ENCODE measurements at regions not wholly inside any gene's neighbourhood (a gene's known extent, or its start where the extent isn't known, plus 50 kb on each side); places are given as distances from the start of the nearest gene placed in this dataset.

DNA sequence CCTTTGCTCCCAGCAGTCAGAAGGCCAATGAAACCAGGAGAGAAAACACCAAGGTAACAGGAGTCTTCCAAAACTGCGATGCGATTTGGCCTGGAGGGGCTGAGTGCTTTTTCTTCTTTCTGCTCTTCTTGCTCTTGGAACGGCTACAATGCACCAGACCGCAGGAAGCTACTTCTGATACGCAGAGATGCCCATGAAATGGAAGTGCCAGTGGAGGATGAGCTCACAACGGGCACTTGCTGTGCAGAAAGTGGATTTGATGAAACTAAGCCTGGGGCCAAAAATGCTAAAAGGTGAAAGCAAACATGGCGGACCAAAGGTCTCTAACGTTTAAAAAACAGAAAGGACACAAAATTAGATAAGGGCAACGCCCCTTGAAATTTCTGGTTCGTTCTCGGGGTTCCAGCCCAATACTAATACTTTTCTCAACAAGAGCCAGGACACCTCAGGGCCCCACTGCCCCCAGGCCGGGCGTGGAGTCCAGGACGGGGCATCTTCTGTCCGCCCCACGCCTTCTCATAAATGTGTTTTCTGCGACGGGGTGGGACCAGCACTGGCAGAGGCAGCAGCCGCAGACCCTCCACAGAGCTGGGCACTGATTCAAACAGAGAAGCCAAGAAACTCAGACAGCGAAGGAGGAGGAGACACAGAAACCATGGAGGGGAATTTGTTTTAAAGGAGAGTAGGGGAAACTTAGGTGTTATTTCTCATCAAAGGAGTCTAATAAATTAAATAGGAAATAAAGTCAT lies 101.3 kb downstream of the CRYAA start:
- TF ChIP-seq CTCF (conservative IDR thresholded peaks at IDR 0.05) (no peak), ZFX (IDR thresholded peaks at IDR 0.05) (no peak)

Data from C4-2B (cell line).